ENCODE measurements at regions not wholly inside any gene's neighbourhood (a gene's known extent, or its start where the extent isn't known, plus 50 kb on each side); places are given as distances from the start of the nearest gene placed in this dataset.

- Histone ChIP-seq H3K4me3 (ENCODE audit: low read depth, low read length) (no peak overlapping the region), H3K27ac (ENCODE audit: extremely low read depth, low read depth, low read length) (no peak overlapping the region), H3K9me3 (ENCODE audit: control insufficient read depth, insufficient read depth, low read depth, low read length) (no peaks in the 10 kb centered on the region), H3K4me1 (ENCODE audit: control insufficient read depth, insufficient read depth, low read length) (no peaks in the 10 kb centered on the region), H3K36me3 (ENCODE audit: control insufficient read depth in 2 of 2, insufficient read depth in 1 of 2, low read length in 2 of 2) (no peaks in the 10 kb centered on the region)
- CTCF ChIA-PET, result no interaction called here
- no peak for TF ChIP-seq ZNF449 (tag by site-specific recombination; IDR thresholded peaks at IDR 0.05)
- TF ChIP-seq ZNF596 (tag by site-specific recombination; IDR thresholded peaks at IDR 0.05), result no peak
- no peak for TF ChIP-seq ZNF530 (tag by site-specific recombination; IDR thresholded peaks at IDR 0.05; ENCODE audit: low read depth)
- POLR2A ChIA-PET, result no interaction called here
Observed at GRCh38 chr11:21896216-21896615, 296.7 kb upstream of the ANO5 start.

- H3K27ac ChIP-seq (ENCODE audit: extremely low read depth, low read depth, low read length), result no peak overlapping the region
- no peak for TF ChIP-seq ZNF132 (tag by site-specific recombination; IDR thresholded peaks at IDR 0.05; ENCODE audit: borderline replicate concordance)
- TF ChIP-seq REST (tag by site-specific recombination; IDR thresholded peaks at IDR 0.05), result no peak
- no peak for TF ChIP-seq ZNF19 (tag by site-specific recombination; IDR thresholded peaks at IDR 0.05; ENCODE audit: low read depth)
- no peak for TF ChIP-seq ZNF426 (tag by site-specific recombination; IDR thresholded peaks at IDR 0.05)
- POLR2A ChIA-PET, result no interaction called here
- H3K36me3 ChIP-seq (ENCODE audit: control insufficient read depth in 2 of 2, insufficient read depth in 1 of 2, low read length in 2 of 2), result no peaks in the 10 kb centered on the region
- no peaks in the 10 kb centered on the region for H3K9me3 ChIP-seq (ENCODE audit: control insufficient read depth, insufficient read depth, low read depth, low read length)
- no peak overlapping the region for H3K4me3 ChIP-seq (ENCODE audit: low read depth, low read length)
- CTCF ChIA-PET, result no interaction called here
- H3K4me1 ChIP-seq (ENCODE audit: control insufficient read depth, insufficient read depth, low read length), result no peaks in the 10 kb centered on the region
Observed at GRCh38 chr11:21896746-21897602, 295.9 kb upstream of the ANO5 start.

- Histone ChIP-seq H3K4me3 (ENCODE audit: low read depth, low read length) (no peak overlapping the region), H3K36me3 (ENCODE audit: control insufficient read depth in 2 of 2, insufficient read depth in 1 of 2, low read length in 2 of 2) (no peaks in the 10 kb centered on the region), H3K27ac (ENCODE audit: extremely low read depth, low read depth, low read length) (no peak overlapping the region), H3K9me3 (ENCODE audit: control insufficient read depth, insufficient read depth, low read depth, low read length) (no peaks in the 10 kb centered on the region), H3K4me1 (ENCODE audit: control insufficient read depth, insufficient read depth, low read length) (no peaks in the 10 kb centered on the region)
- POLR2A ChIA-PET, result no interaction called here
- CTCF ChIA-PET, result no interaction called here
- TF ChIP-seq BCL6B (tag by site-specific recombination; IDR thresholded peaks at IDR 0.05) (no peak), ZBTB48 (tag by site-specific recombination; IDR thresholded peaks at IDR 0.05) (no peak), BCL11B (tag by site-specific recombination; IDR thresholded peaks at IDR 0.05; ENCODE audit: low read depth) (no peak), ZNF654 (tag by site-specific recombination; IDR thresholded peaks at IDR 0.05; ENCODE audit: low read depth) (no peak), ZNF529 (tag by site-specific recombination; IDR thresholded peaks at IDR 0.05; ENCODE audit: insufficient replicate concordance) (no peak), GLIS1 (tag by site-specific recombination; IDR thresholded peaks at IDR 0.05) (no peak), TSHZ1 (tag by site-specific recombination; IDR thresholded peaks at IDR 0.05; ENCODE audit: borderline replicate concordance) (no peak), ZNF548 (tag by site-specific recombination; IDR thresholded peaks at IDR 0.05) (no peak), GLIS2 (tag by site-specific recombination; IDR thresholded peaks at IDR 0.05) (no peak), ZNF394 (tag by site-specific recombination; IDR thresholded peaks at IDR 0.05; ENCODE audit: borderline replicate concordance) (no peak), SETDB1 (IDR thresholded peaks at IDR 0.05; ENCODE audit: insufficient read length, low read length) (no peak), ZNF701 (tag by site-specific recombination; IDR thresholded peaks at IDR 0.05) (no peak), KLF1 (tag by site-specific recombination; IDR thresholded peaks at IDR 0.05) (no peak)
Observed at GRCh38 chr11:21897752-21898151, 295.1 kb upstream of the ANO5 start.

All from HEK293 (cell line).